Pancreas (tissue), 10 donors: ENCODE measurements at regions not wholly inside any gene's neighbourhood (a gene's known extent, or its start where the extent isn't known, plus 50 kb on each side); places are given as distances from the start of the nearest gene placed in this dataset.

ENCODE experiments used
- ATAC-seq, 4 donors: fragments of 200-7000 bp; cut with Tn5 transposase; one replicate each; pipeline versions ENCODE4 v1.8.0 to v1.9.1; 2020; ENCODE audit warnings: mild to moderate bottlenecking in 4 of 4, moderate library complexity in 4 of 4
- DNase-seq, 6 donors: peaks; one replicate each; pipeline ENCODE4 v3.0.0-alpha.2; 2020
- FAIRE-seq: peaks from 2 replicates; lab custom pipeline; 2012; peaks lifted over from hg19 to GRCh38; lab: Jason Lieb, UNC
- H3K27ac ChIP-seq, 4 donors: fragments of 200-600 bp; sonication (generic); 1 replicate in 3 of 4; 2 replicates in 1 of 4; pipeline versions ENCODE4 v1.5.0 to v1.8.0; 2020
- H3K27me3 ChIP-seq, 4 donors: fragments of 200-600 bp; one replicate each; pipeline ENCODE4 v1.8.0; 2021
- H3K36me3 ChIP-seq, 3 donors: fragments of 200-600 bp; sonication (generic) in 1 of 3; one replicate each; pipeline versions ENCODE4 v1.5.0 to v1.8.0; 2020 to 2021
- H3K4me1 ChIP-seq, 3 donors: fragments of 200-600 bp; one replicate each; pipeline ENCODE4 v1.8.0; 2021
- H3K4me3 ChIP-seq, 4 donors: fragments of 200-600 bp; sonication (generic) in 2 of 4; one replicate each; pipeline versions ENCODE4 v1.5.0 to v1.8.0; 2020 to 2021
- H3K9me3 ChIP-seq, 4 donors: fragments of 200-600 bp; one replicate each; pipeline ENCODE4 v1.8.0; 2021
- WGBS, 2 donors: extraction: QIAGEN DNeasy Blood & Tissue Kit; methylation state at CpG; one replicate each; pipeline ENCODE4 v1.1.7; 2013; 5-methylcytosine and 5-hydroxymethylcytosine counted together
- intact Hi-C, 3 donors: fragments of 100-400 bp; cut with DNase I; formaldehyde crosslinking; loops; one replicate each; pipeline versions ENCODE4 v1.11.1 to v1.14.2; 2022
- TF ChIP-seq, protein P1 (sequence below), 4 donors: fragments of 200-600 bp; sonication (generic) in 3 of 4; IDR thresholded peaks; one replicate each; pipeline versions ENCODE4 v1.5.0 to v1.8.0; 2021; ENCODE audit warnings: antibody characterized with exemption in 4 of 4
- donor health status: healthy with polysubstance abuse.
- donor health status: DM: no; HTN: no; CAD: no; lungs with moderate emphysema.
- donor health status: DM: no; HTN: no; CAD: no.
- donor health status: control.
- donor health status: control.
- donor health status: Bipolar disorder and iron deficiency.
- donor health status: DM: yes; HTN: yes; CAD: no.
- donor health status: DM: no; HTN: no; CAD: no.
- donor health status: DM: no; HTN: no; CAD: no.
- donor health status: DM: yes; HTN: yes; CAD: no.

DNA sequence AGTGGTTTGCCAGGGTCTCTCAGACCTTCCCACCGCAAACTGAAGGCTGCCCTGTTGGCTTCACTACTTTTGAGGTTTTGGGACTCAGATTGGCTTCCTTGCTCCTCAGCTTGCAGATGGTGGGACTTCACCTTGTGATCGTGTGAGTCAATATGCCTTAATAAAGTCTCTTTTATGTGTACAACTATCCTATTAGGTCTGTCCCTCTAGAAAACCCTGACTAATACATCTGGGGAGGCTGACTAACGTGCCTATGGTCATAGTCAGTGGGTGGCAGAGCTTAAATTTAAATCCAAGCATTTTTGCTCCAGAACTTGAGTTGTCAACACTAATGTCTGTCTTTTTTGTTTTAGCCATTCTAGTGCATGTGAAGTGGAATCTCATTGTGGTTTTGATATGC lies 76.5 kb upstream of the CHODL start:
- intact Hi-C loops = no loop called here
- TF ChIP-seq, protein P1, sequence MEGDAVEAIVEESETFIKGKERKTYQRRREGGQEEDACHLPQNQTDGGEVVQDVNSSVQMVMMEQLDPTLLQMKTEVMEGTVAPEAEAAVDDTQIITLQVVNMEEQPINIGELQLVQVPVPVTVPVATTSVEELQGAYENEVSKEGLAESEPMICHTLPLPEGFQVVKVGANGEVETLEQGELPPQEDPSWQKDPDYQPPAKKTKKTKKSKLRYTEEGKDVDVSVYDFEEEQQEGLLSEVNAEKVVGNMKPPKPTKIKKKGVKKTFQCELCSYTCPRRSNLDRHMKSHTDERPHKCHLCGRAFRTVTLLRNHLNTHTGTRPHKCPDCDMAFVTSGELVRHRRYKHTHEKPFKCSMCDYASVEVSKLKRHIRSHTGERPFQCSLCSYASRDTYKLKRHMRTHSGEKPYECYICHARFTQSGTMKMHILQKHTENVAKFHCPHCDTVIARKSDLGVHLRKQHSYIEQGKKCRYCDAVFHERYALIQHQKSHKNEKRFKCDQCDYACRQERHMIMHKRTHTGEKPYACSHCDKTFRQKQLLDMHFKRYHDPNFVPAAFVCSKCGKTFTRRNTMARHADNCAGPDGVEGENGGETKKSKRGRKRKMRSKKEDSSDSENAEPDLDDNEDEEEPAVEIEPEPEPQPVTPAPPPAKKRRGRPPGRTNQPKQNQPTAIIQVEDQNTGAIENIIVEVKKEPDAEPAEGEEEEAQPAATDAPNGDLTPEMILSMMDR (IDR thresholded peaks at IDR 0.05) = no peak
- H3K27ac ChIP-seq = no peak overlapping the region
- ATAC-seq (no peak), DNase-seq (no peak), FAIRE-seq (no peak)
- no peaks in the 10 kb centered on the region for H3K4me1 ChIP-seq
- WGBS, 2 donors = 49 to 55% methylated on average over 3 of the region's 3 CpGs
- no peaks in the 10 kb centered on the region for H3K27me3 ChIP-seq
- no peak overlapping the region for H3K4me3 ChIP-seq
- H3K36me3 ChIP-seq = no peaks in the 10 kb centered on the region
- H3K9me3 ChIP-seq = no peaks in the 10 kb centered on the region

DNA sequence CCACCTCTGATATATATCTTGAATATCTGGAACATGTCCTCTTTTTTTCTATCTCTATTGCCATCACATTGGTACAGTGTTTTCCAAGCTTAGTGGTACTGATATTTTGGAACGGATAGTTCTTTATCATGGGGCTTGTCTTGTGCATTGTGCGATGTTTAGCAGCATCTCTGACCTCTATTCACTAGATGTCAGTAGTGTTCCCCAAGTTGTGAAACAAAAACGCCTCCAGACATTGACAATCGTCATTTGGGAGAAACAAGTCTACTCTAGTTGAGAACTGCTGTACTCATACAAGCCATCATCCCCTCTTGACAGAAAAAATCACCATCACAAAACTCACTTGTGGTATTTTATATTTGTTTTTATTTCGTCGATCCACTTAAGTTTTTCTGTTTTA lies 79.7 kb upstream of the CHODL start:
- DNase-seq = no peak
- TF ChIP-seq, protein P1 (IDR thresholded peaks at IDR 0.05) = no peak
- Histone ChIP-seq H3K4me1 (no peaks in the 10 kb centered on the region), H3K4me3 (no peak overlapping the region), H3K9me3 (no peaks in the 10 kb centered on the region), H3K27ac (no peak overlapping the region), H3K27me3 (no peaks in the 10 kb centered on the region), H3K36me3 (no peaks in the 10 kb centered on the region)
- FAIRE-seq = no peak
- ATAC-seq = no peak
- intact Hi-C loops = no loop called here
- WGBS, 2 donors = 44 to 57% methylated on average over 6 of the region's 6 CpGs

DNA sequence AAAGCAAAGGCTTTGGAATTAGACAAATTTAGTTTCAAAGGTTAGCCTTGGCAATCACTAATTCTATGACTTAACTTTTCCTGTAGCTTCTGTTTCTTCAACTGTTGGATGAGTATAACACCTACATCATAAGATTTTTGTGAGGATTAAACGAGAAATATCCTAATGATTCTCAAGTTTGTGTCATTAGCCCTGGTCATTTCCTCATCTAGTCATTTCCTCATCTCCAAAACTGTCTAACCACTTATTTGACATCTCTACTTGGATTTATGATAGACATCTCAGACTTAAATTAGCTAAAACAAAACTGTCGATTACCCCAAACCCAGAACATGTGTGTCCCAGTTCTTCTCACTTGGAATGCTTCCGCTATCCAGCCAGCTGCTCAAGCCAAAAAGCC lies 80.2 kb upstream of the CHODL start:
- Histone ChIP-seq H3K4me1 (no peaks in the 10 kb centered on the region), H3K4me3 (no peak overlapping the region), H3K36me3 (no peaks in the 10 kb centered on the region), H3K9me3 (no peaks in the 10 kb centered on the region), H3K27me3 (no peaks in the 10 kb centered on the region), H3K27ac (no peak overlapping the region)
- FAIRE-seq = no peak
- WGBS, 2 donors = 53 to 64% methylated on average over 3 of the region's 3 CpGs
- TF ChIP-seq, protein P1 (IDR thresholded peaks at IDR 0.05) = no peak
- no peak for ATAC-seq
- intact Hi-C loops = no loop called here
- no peak for DNase-seq

DNA sequence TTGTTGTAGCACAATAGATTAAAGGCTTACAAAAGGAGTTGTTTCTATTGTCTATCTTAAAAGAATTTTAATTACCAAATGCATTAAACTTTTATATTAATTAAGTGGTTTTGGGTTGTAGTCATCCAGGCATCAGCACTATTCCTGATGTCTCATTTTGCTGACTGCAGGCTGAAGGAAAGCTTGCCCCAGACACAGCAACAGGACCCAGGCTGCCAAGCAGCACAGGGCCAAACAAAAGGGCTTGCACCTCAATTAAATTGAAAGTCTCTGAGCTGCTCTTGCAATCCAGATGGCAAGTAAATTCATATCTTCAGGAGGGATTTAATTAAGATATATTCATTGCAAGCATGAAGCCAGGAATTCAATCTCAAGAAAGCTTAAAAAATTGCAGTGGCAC lies 80.7 kb upstream of the CHODL start:
- H3K36me3 ChIP-seq = no peaks in the 10 kb centered on the region
- TF ChIP-seq, protein P1 (IDR thresholded peaks at IDR 0.05) = no peak
- no peaks in the 10 kb centered on the region for H3K9me3 ChIP-seq
- H3K27ac ChIP-seq = no peak overlapping the region
- FAIRE-seq (no peak), ATAC-seq (no peak), DNase-seq (no peak)
- no peaks in the 10 kb centered on the region for H3K27me3 ChIP-seq
- intact Hi-C loops = no loop called here
- no peaks in the 10 kb centered on the region for H3K4me1 ChIP-seq
- H3K4me3 ChIP-seq = no peak overlapping the region

DNA sequence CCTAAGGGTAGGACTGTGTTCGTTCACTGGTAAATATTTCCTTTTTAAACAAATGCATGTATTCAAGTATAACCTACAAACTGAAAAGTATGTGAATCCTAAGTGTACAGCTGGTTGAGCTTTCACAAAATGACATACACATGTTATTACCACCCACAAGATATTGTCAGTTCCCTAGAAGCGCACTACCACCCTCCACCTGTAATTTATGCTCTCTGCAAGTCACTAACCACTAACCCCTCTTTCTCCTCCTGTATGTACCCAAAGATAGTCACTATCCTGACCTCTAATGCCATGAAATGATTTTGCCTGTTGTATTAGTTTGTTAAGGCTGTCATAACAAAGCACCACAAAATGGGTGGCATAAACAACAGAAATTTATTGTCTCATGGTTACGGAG lies 82.8 kb upstream of the CHODL start:
- Histone ChIP-seq H3K36me3 (no peaks in the 10 kb centered on the region), H3K27me3 (no peaks in the 10 kb centered on the region), H3K4me1 (no peaks in the 10 kb centered on the region), H3K9me3 (no peaks in the 10 kb centered on the region), H3K27ac (no peak overlapping the region), H3K4me3 (no peak overlapping the region)
- TF ChIP-seq, protein P1 (IDR thresholded peaks at IDR 0.05) = no peak
- ATAC-seq (no peak), FAIRE-seq (no peak), DNase-seq (no peak)
- intact Hi-C loops = no loop called here
- 60 to 67% methylated on average over 3 of the region's 3 CpGs for WGBS, 2 donors
